HepG2 (cell line): ENCODE measurements at regions not wholly inside any gene's neighbourhood (a gene's known extent, or its start where the extent isn't known, plus 50 kb on each side); places are given as distances from the start of the nearest gene placed in this dataset.

ENCODE experiments used
- ATAC-seq: fragments of 200-7000 bp; cut with Tn5 transposase; 3 replicates; pipeline ENCODE4 v1.9.1; 2020; ENCODE audit warnings: mild to moderate bottlenecking, moderate library complexity
- BruUV-seq: library from RNA; stranded (reverse); fragments of 400-500 nt; replicated peaks from 2 replicates; lab custom pipeline; 2021; lab: Mats Ljungman, UMichigan
- CTCF ChIA-PET: fragments of 300-600 bp; formaldehyde crosslinking; extraction: SDS; loops from one replicate; lab custom pipeline; 2021; ENCODE audit warnings: low total read pairs, inconsistent platforms, low intra/inter-chr PET ratio; lab: Yijun Ruan, JAX
- POLR2A ChIA-PET: fragments of 350-600 bp; sonication (Branson Sonifier 250); formaldehyde crosslinking; loops from one replicate; lab custom pipeline; 2020; ENCODE audit warnings: antibody characterized with exemption, inconsistent platforms; lab: Yijun Ruan, JAX
- DNase-seq: peaks from one replicate; pipeline ENCODE4 v3.0.0-alpha.2; 2015; ENCODE audit warnings: low spot score
- FAIRE-seq: peaks from 3 replicates; lab custom pipeline; 2011; peaks lifted over from hg19 to GRCh38; lab: Jason Lieb, UNC
- H2AFZ ChIP-seq: one replicate; pipeline ENCODE4 v1.6.1; 2011; ENCODE audit warnings: low read length, inconsistent platforms
- H3K27ac ChIP-seq: fragments of 300-600 bp; 3 replicates; pipeline ENCODE4 v1.8.0; 2011; ENCODE audit warnings: mixed run types, mild to moderate bottlenecking, mixed read lengths, low read length, inconsistent platforms; ENCODE audit not compliant: insufficient read depth; ENCODE audit errors: extremely low read length
- H3K27me3 ChIP-seq, 2 experiments: fragments of 200-600 bp in 1 of 2; 2 replicates in 1 of 2; 3 replicates in 1 of 2; pipeline versions ENCODE4 v1.6.0 to v1.8.0; 2011; ENCODE audit warnings: low read length in 2 of 2, mild to moderate bottlenecking in 2 of 2, moderate library complexity in 2 of 2, inconsistent platforms in 1 of 2; ENCODE audit not compliant: insufficient read depth in 2 of 2, control insufficient read depth in 1 of 2
- H3K36me3 ChIP-seq, 2 experiments: fragments of 200-600 bp in 1 of 2; replicated peaks in 1 of 2; 2 replicates in 1 of 2; 3 replicates in 1 of 2; pipeline versions ENCODE4 v1.5.1 to v1.8.0; 2011; ENCODE audit warnings: low read length in 2 of 2, inconsistent platforms in 1 of 2; ENCODE audit not compliant: insufficient read depth in 2 of 2, control insufficient read depth in 1 of 2
- H3K4me1 ChIP-seq: 2 replicates; pipeline ENCODE4 v1.5.1; 2012; ENCODE audit warnings: low read length, inconsistent platforms; ENCODE audit not compliant: insufficient read depth
- H3K4me2 ChIP-seq: 2 replicates; pipeline ENCODE4 v1.6.0; 2011; ENCODE audit warnings: low read depth, low read length, inconsistent platforms
- H3K4me3 ChIP-seq, 3 experiments: fragments of 200-600 bp in 1 of 3; sonication (generic), shearing (Covaris generic) in 1 of 3; replicated peaks in 1 of 3; 2 replicates each; pipeline ENCODE4 v1.5.1; 2011 to 2016; ENCODE audit warnings: low read length in 3 of 3, inconsistent platforms in 2 of 3, low read depth in 2 of 3, mild to moderate bottlenecking in 2 of 3, control low read depth in 1 of 3, mixed read lengths in 1 of 3; ENCODE audit not compliant: insufficient read depth in 1 of 3
- H3K79me2 ChIP-seq: one replicate; pipeline ENCODE4 v1.6.1; 2011; ENCODE audit warnings: low read length, inconsistent platforms; ENCODE audit not compliant: insufficient read depth
- H3K9ac ChIP-seq: 2 replicates; pipeline ENCODE4 v1.6.0; 2011; ENCODE audit warnings: mild to moderate bottlenecking, low read depth, low read length, inconsistent platforms; ENCODE audit not compliant: insufficient read depth
- H3K9me3 ChIP-seq: 2 replicates; pipeline ENCODE4 v1.5.1; 2012; ENCODE audit warnings: mild to moderate bottlenecking, low read length
- H4K20me1 ChIP-seq: 2 replicates; pipeline ENCODE4 v1.6.0; 2011; ENCODE audit warnings: inconsistent platforms, mild to moderate bottlenecking, low read length, moderate library complexity; ENCODE audit not compliant: insufficient read depth
- ARHGAP35 ChIP-seq: sonication (generic); formaldehyde crosslinking; IDR thresholded peaks from 2 replicates; pipeline ENCODE4 v1.9.0; 2022; ENCODE audit warnings: mild to moderate bottlenecking, inconsistent platforms, moderate library complexity, missing genetic modification reagents, borderline replicate concordance
- ARNTL ChIP-seq: sonication (generic); formaldehyde crosslinking; IDR thresholded peaks from 2 replicates; pipeline ENCODE4 v1.4.0; 2020; ENCODE audit warnings: mild to moderate bottlenecking, missing genetic modification reagents
- ATF2 ChIP-seq: sonication (generic); formaldehyde crosslinking; IDR thresholded peaks from 2 replicates; pipeline ENCODE4 v1.4.0; 2020; ENCODE audit warnings: missing genetic modification reagents
- CTCF ChIP-seq: sonication (generic); formaldehyde crosslinking; IDR thresholded peaks from 2 replicates; pipeline ENCODE4 v1.5.0; 2020; ENCODE audit warnings: mild to moderate bottlenecking, missing genetic modification reagents, moderate library complexity
- ETV5 ChIP-seq: IDR thresholded peaks from 2 replicates; pipeline ENCODE4 v1.6.1; 2018; ENCODE audit warnings: missing biosample characterization, missing genetic modification reagents, inconsistent platforms, borderline replicate concordance
- GABPA ChIP-seq, 2 experiments: IDR thresholded peaks; 2 replicates each; pipeline ENCODE4 v1.6.1; 2011 to 2016; ENCODE audit warnings: low read depth in 2 of 2, low read length in 1 of 2, missing biosample characterization in 1 of 2, missing genetic modification characterization in 1 of 2
- HOXA7 ChIP-seq: sonication (generic); formaldehyde crosslinking; IDR thresholded peaks from 2 replicates; pipeline ENCODE4 v1.8.1; 2022; ENCODE audit warnings: mild to moderate bottlenecking, missing genetic modification reagents, moderate library complexity
- LBX2 ChIP-seq: sonication (generic); formaldehyde crosslinking; IDR thresholded peaks from 2 replicates; pipeline ENCODE4 v1.5.0; 2020; ENCODE audit warnings: missing genetic modification reagents, mild to moderate bottlenecking, borderline replicate concordance
- SMC3 ChIP-seq: IDR thresholded peaks from 2 replicates; pipeline ENCODE4 v1.6.1; 2011; ENCODE audit warnings: low read length, improper control_type of control experiment
- SP1 ChIP-seq, 2 experiments: fragments of 450-650 bp in 1 of 2; sonication (generic) in 1 of 2; formaldehyde crosslinking in 1 of 2; IDR thresholded peaks; 2 replicates each; pipeline versions ENCODE4 v1.4.0 to v1.6.1; 2016 to 2020; ENCODE audit warnings: missing genetic modification reagents in 1 of 2
- SP2 ChIP-seq: sonication (generic); formaldehyde crosslinking; IDR thresholded peaks from 2 replicates; pipeline ENCODE4 v1.5.1; 2020; ENCODE audit warnings: mild to moderate bottlenecking, missing genetic modification reagents
- STAG1 ChIP-seq: sonication (generic); formaldehyde crosslinking; IDR thresholded peaks from 2 replicates; pipeline ENCODE4 v1.4.0; 2020; ENCODE audit warnings: missing genetic modification reagents
- U2AF1 ChIP-seq: fragments of 200-400 bp; formaldehyde crosslinking; optimal IDR thresholded peaks from 2 replicates; pipeline ENCODE3; 2017; ENCODE audit warnings: mild to moderate bottlenecking, low read depth, low read length
- YY1 ChIP-seq: IDR thresholded peaks from 2 replicates; pipeline ENCODE4 v1.6.1; 2011; ENCODE audit warnings: low read length, low read depth, moderate library complexity, mild to moderate bottlenecking; ENCODE audit not compliant: insufficient read depth, insufficient replicate concordance
- ZBTB20 ChIP-seq: sonication (generic); formaldehyde crosslinking; IDR thresholded peaks from 2 replicates; pipeline ENCODE4 v1.8.1; 2023; ENCODE audit warnings: missing genetic modification reagents, low read depth, mild to moderate bottlenecking, borderline replicate concordance
- ZKSCAN1 ChIP-seq: fragments of 150-350 bp; IDR thresholded peaks from 2 replicates; pipeline ENCODE4 v1.6.1; 2014; ENCODE audit warnings: low read length
- ZNF124 ChIP-seq: sonication (generic); formaldehyde crosslinking; IDR thresholded peaks from 2 replicates; pipeline ENCODE4 v1.4.0; 2020; ENCODE audit warnings: missing genetic modification reagents
- ZNF276 ChIP-seq: sonication (generic); formaldehyde crosslinking; IDR thresholded peaks from 2 replicates; pipeline ENCODE4 v1.4.0; 2020; ENCODE audit warnings: mild to moderate bottlenecking, low read depth, missing genetic modification reagents
- ZNF335 ChIP-seq: sonication (generic); formaldehyde crosslinking; IDR thresholded peaks from 2 replicates; pipeline ENCODE4 v1.4.0; 2020; ENCODE audit warnings: missing genetic modification reagents
- ZNF792 ChIP-seq: IDR thresholded peaks from 2 replicates; pipeline ENCODE4 v1.6.1; 2016
- WGBS: methylation state at CpG from one replicate; pipeline ENCODE4 v1.1.6; 2017; ENCODE audit warnings: low lambda C conversion rate; 5-methylcytosine and 5-hydroxymethylcytosine counted together
- in situ Hi-C: cut with HindIII; loops from 2 replicates; pipeline ENCODE4 v1.10.0; 2017; ENCODE audit warnings: low pct_unique_long_range_greater_than_20kb; ENCODE audit not compliant: extremely low pct_ligation_motif_present
- intact Hi-C: fragments of 100-400 bp; cut with micrococcal nuclease; formaldehyde crosslinking; loops from one replicate; pipeline ENCODE4 v1.10.0; 2022; ENCODE audit not compliant: unreplicated experiment
- TF ChIP-seq, protein P1 (sequence below): sonication (generic); formaldehyde crosslinking; IDR thresholded peaks from 2 replicates; pipeline ENCODE4 v1.4.0; 2020; ENCODE audit warnings: mild to moderate bottlenecking, low read depth, missing genetic modification reagents

DNA sequence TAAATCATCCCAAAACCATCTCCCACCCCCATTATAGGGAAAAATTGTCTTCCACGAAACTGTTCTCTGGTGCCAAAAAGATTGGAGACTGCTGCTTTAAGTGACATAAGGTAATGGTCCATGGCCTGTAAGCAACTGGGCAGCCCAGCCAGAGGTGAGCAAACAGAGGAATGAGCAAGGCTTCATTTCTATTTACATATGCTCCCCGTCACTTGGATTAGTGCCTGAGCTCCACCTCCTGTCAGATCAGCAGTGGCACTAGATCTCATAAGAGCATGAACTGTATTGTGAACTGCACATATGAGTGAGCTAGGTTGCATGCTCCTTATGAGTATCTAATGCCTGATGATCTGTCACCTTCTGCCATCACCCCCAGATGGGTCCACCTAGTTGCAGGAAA lies 1159.8 kb upstream of the ALCAM start:
- intact Hi-C loops, result no loop called here

More for the DNA sequence above, 1159.8 kb upstream of the ALCAM start:
- no peak overlapping the region for H3K4me3 ChIP-seq
- peak; percentile 38 for DNase-seq
- ATAC-seq, result peak; percentile 89
- BruUV-seq, result no TSS peak
- H3K9ac ChIP-seq, result no peak overlapping the region
- H3K36me3 ChIP-seq, result no peaks in the 10 kb centered on the region
- ChIA-PET CTCF (no interaction called here), POLR2A (no interaction called here)
- no peaks in the 10 kb centered on the region for H3K79me2 ChIP-seq
- in situ Hi-C loops, result no loop called here
- H3K9me3 ChIP-seq, result no peaks in the 10 kb centered on the region
- H3K27me3 ChIP-seq, result no peaks in the 10 kb centered on the region
- no peak for FAIRE-seq
- TF ChIP-seq ATF2 (CRISPR knock-in tag), result no peak
- TF ChIP-seq ZNF792 (CRISPR knock-in tag), result no peak
- peak; percentile 28; the same call in 1 of the 2 replicates for TF ChIP-seq STAG1 (CRISPR knock-in tag)
- no peak for TF ChIP-seq GABPA (IDR thresholded peaks at IDR 0.05; ENCODE audit: low read depth, low read length)
- no peak for TF ChIP-seq GABPA (CRISPR knock-in tag; IDR thresholded peaks at IDR 0.05; ENCODE audit: low read depth)
- no peak for TF ChIP-seq ZNF124 (CRISPR knock-in tag)
- TF ChIP-seq SP1 (IDR thresholded peaks at IDR 0.05), result no peak
- no peak for TF ChIP-seq SP1 (CRISPR knock-in tag; IDR thresholded peaks at IDR 0.05)
- peak; percentile 10; the same call in 1 of the 2 replicates for TF ChIP-seq SMC3
- TF ChIP-seq U2AF1, result no peak
- TF ChIP-seq, protein P1, sequence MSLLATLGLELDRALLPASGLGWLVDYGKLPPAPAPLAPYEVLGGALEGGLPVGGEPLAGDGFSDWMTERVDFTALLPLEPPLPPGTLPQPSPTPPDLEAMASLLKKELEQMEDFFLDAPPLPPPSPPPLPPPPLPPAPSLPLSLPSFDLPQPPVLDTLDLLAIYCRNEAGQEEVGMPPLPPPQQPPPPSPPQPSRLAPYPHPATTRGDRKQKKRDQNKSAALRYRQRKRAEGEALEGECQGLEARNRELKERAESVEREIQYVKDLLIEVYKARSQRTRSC (CRISPR knock-in tag), result no peak
- TF ChIP-seq ETV5, result no peak
- no peak for TF ChIP-seq ZNF276
- no peak for TF ChIP-seq ZNF335 (CRISPR knock-in tag)
- TF ChIP-seq SP2 (CRISPR knock-in tag), result no peak
- no peak for TF ChIP-seq LBX2
- TF ChIP-seq ZBTB20, result no peak
- no peak for TF ChIP-seq YY1
- no peak for TF ChIP-seq ARHGAP35 (CRISPR knock-in tag)
- no peak for TF ChIP-seq HOXA7
- no peak for TF ChIP-seq ARNTL
- TF ChIP-seq ZKSCAN1, result no peak
- peak; percentile 35; the same call in 1 of the 2 replicates for TF ChIP-seq CTCF (CRISPR knock-in tag)
- TF ChIP-seq, all 625 proteins: peak for 3
- Histone ChIP-seq H3K4me2 (no peak overlapping the region), H4K20me1 (no peaks in the 10 kb centered on the region), H3K27ac (no peak overlapping the region), H2AFZ (no peak overlapping the region), H3K4me1 (no peaks in the 10 kb centered on the region)
- 6% methylated on average over 2 of the region's 2 CpGs for WGBS
